ENCODE measurements at regions not wholly inside any gene's neighbourhood (a gene's known extent, or its start where the extent isn't known, plus 50 kb on each side); places are given as distances from the start of the nearest gene placed in this dataset.
A peak's percentile ranks its signal among the peaks of the same experiment; 100 is the strongest.

- Histone ChIP-seq H3K4me3 (ENCODE audit: low read depth, low read length) (no peak overlapping the region), H3K27me3 (ENCODE audit: control insufficient read depth, insufficient read depth, low read length) (no peaks in the 10 kb centered on the region)
- no peak for TF ChIP-seq CTCF (IDR thresholded peaks at IDR 0.05; ENCODE audit: insufficient read depth, low read length, severe bottlenecking)
These were observed 80.9 kb upstream of the SOX2 start for GRCh38 chr3:181630853-181631252.

GRCh38 chr3:181629711-181630110, 82.0 kb upstream of the SOX2 start:
- no peak overlapping the region for H3K4me3 ChIP-seq (ENCODE audit: low read depth, low read length)
- H3K27me3 ChIP-seq (ENCODE audit: control insufficient read depth, insufficient read depth, low read length) = no peaks in the 10 kb centered on the region
- FAIRE-seq (no peak), DNase-seq (ENCODE audit: low read depth) (no peak)
- no peaks in the 10 kb centered on the region for H3K36me3 ChIP-seq (ENCODE audit: control insufficient read depth, insufficient read depth, low read length)
- no peak for TF ChIP-seq CTCF (IDR thresholded peaks at IDR 0.05; ENCODE audit: insufficient read depth, low read length, severe bottlenecking)

More at GRCh38 chr3:181630853-181631252, 80.9 kb upstream of the SOX2 start:
- no peaks in the 10 kb centered on the region for H3K36me3 ChIP-seq (ENCODE audit: control insufficient read depth, insufficient read depth, low read length)
- DNase-seq (ENCODE audit: low read depth) = peak; percentile 65
- FAIRE-seq = no peak

DNA sequence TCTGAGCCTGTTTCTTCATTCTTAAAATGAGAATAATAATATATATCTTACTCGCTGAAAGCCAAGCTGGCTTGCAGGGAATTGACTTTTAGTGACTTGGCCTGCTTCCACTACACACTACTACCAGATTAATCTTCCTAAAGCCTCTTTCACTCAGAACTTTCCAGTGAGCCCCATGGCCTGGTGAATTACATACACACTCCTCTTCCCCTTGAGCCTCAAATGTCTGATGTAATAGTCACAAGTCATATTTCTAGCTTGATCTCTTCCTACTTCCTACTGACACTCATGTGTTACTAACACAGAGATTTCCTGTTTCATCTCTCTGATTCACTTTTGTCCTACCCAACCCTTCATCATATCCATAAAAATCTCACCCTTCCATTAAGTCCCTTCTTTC, 82.7 kb upstream of the SOX2 start:
- DNase-seq (ENCODE audit: low read depth) = peak; percentile 94
- TF ChIP-seq CTCF (IDR thresholded peaks at IDR 0.05; ENCODE audit: insufficient read depth, low read length, severe bottlenecking) = no peak
- Histone ChIP-seq H3K27me3 (ENCODE audit: control insufficient read depth, insufficient read depth, low read length) (no peaks in the 10 kb centered on the region), H3K36me3 (ENCODE audit: control insufficient read depth, insufficient read depth, low read length) (no peaks in the 10 kb centered on the region), H3K4me3 (ENCODE audit: low read depth, low read length) (no peak overlapping the region)
- no peak for FAIRE-seq

GRCh38 chr3:181628384-181628783, 83.3 kb upstream of the SOX2 start:
- FAIRE-seq (no peak), DNase-seq (ENCODE audit: low read depth) (no peak)
- Histone ChIP-seq H3K4me3 (ENCODE audit: low read depth, low read length) (no peak overlapping the region), H3K36me3 (ENCODE audit: control insufficient read depth, insufficient read depth, low read length) (no peaks in the 10 kb centered on the region), H3K27me3 (ENCODE audit: control insufficient read depth, insufficient read depth, low read length) (no peaks in the 10 kb centered on the region)
- TF ChIP-seq CTCF (IDR thresholded peaks at IDR 0.05; ENCODE audit: insufficient read depth, low read length, severe bottlenecking) = no peak

DNA sequence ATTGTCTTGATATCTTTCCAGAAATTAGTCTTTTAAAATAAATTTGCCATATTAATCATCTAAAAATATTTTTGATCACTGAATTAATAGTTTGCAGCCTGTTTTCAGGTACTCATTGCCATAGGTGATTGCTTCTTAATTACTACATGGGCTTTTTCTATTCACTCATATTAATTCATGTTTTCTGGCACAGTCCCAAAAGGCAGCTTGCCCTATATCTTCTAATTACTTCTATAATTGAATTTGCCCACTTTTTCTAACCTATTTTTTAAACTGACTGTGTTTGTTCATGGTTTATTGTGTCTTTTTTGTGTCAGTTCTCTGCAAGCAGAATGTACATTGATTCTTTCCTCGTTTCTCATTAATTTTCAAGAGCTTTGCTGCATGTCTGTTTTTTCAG, 85.7 kb upstream of the SOX2 start:
- FAIRE-seq (no peak), DNase-seq (ENCODE audit: low read depth) (no peak)
- TF ChIP-seq CTCF (IDR thresholded peaks at IDR 0.05; ENCODE audit: insufficient read depth, low read length, severe bottlenecking) = no peak
- no peaks in the 10 kb centered on the region for H3K36me3 ChIP-seq (ENCODE audit: control insufficient read depth, insufficient read depth, low read length)
- H3K27me3 ChIP-seq (ENCODE audit: control insufficient read depth, insufficient read depth, low read length) = no peaks in the 10 kb centered on the region
- H3K4me3 ChIP-seq (ENCODE audit: low read depth, low read length) = no peak overlapping the region

DNA sequence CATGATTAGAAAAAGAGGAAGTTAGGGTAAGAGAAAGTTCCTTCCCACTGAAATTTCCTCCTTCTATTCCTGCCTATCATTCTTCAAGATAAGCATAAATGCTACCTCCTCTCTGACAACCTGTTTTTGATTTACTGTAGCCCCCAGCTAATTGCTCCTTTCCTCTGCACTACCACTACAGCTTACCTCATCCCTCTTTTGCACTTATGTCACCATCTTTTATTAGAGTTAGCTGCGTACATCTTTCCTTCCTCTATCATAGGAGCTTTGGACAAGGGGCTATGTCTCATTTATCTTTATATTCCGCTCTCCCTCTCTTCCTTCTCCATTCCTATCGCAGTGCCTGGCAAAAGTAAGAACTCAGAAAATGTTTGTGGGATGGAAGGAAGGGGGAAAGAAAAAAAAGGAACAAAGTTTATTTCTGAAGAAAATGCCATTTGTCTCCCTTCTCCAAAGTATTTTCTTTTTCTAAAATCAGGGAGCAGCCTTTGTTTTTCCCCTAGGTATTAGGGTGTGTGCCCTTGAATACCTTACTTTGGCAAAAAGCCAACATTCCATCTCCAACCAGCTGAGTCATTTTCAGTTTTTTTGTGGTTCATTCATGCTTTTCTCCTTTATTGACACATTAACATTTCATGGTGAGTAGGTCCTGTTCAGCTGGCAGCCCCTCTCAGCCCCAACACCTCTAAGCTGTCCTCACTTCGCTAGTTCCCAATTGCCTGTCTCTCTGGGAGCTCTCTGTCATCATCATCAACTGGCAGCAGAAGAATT, 87.6 kb upstream of the SOX2 start:
- H3K36me3 ChIP-seq (ENCODE audit: control insufficient read depth, insufficient read depth, low read length) = no peaks in the 10 kb centered on the region
- TF ChIP-seq CTCF (IDR thresholded peaks at IDR 0.05; ENCODE audit: insufficient read depth, low read length, severe bottlenecking) = no peak
- DNase-seq (ENCODE audit: low read depth) (peak; percentile 86), FAIRE-seq (no peak)
- H3K4me3 ChIP-seq (ENCODE audit: low read depth, low read length) = no peak overlapping the region
- no peaks in the 10 kb centered on the region for H3K27me3 ChIP-seq (ENCODE audit: control insufficient read depth, insufficient read depth, low read length)

Data from bronchial epithelial cell (primary cell).